Thyroid gland (tissue), 4 donors: ENCODE measurements at regions not wholly inside any gene's neighbourhood (a gene's known extent, or its start where the extent isn't known, plus 50 kb on each side); places are given as distances from the start of the nearest gene placed in this dataset.

Experiments
- POLR2A ChIP-seq, 2 donors: fragments of 450-650 bp; IDR thresholded peaks; one replicate each; pipeline ENCODE4 v1.6.1; 2017; ENCODE audit warnings: antibody characterized with exemption in 2 of 2, mild to moderate bottlenecking in 2 of 2, moderate library complexity in 1 of 2
- TF ChIP-seq, protein P1 (sequence below), 6 experiments: fragments of 200-600 bp in 3 of 6; fragments of 450-650 bp in 3 of 6; sonication (generic) in 3 of 6; IDR thresholded peaks; one replicate each; pipeline ENCODE4 v1.5.1; 2016 to 2019; ENCODE audit warnings: antibody characterized with exemption in 6 of 6, mild to moderate bottlenecking in 2 of 6, inconsistent platforms in 1 of 6, moderate library complexity in 1 of 6

DNA sequence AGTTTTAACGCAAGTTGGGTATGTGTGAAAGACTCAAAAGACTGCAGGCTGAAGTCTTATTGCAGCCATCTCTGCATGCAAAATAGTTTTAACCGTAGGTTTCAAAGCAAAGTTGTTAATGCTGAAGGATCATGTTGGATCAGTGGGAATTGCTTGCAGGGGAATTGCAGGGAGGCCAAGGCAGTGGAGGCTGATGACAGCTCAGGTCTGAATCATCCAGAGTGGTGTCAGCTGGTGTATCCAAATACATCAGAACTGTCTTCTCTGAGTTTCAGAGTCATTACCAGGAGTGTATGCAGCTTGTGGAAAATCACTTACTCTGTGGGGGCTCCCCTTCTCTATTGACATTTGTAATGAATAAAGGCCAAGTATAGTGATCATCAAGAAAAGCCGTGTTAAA is 435.7 kb downstream of the SH3GL2 start:
- TF ChIP-seq, protein P1, sequence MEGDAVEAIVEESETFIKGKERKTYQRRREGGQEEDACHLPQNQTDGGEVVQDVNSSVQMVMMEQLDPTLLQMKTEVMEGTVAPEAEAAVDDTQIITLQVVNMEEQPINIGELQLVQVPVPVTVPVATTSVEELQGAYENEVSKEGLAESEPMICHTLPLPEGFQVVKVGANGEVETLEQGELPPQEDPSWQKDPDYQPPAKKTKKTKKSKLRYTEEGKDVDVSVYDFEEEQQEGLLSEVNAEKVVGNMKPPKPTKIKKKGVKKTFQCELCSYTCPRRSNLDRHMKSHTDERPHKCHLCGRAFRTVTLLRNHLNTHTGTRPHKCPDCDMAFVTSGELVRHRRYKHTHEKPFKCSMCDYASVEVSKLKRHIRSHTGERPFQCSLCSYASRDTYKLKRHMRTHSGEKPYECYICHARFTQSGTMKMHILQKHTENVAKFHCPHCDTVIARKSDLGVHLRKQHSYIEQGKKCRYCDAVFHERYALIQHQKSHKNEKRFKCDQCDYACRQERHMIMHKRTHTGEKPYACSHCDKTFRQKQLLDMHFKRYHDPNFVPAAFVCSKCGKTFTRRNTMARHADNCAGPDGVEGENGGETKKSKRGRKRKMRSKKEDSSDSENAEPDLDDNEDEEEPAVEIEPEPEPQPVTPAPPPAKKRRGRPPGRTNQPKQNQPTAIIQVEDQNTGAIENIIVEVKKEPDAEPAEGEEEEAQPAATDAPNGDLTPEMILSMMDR (IDR thresholded peaks at IDR 0.05): no peak
- TF ChIP-seq POLR2A (IDR thresholded peaks at IDR 0.05): no peak
